ENCODE measurements at regions not wholly inside any gene's neighbourhood (a gene's known extent, or its start where the extent isn't known, plus 50 kb on each side); places are given as distances from the start of the nearest gene placed in this dataset.

DNA sequence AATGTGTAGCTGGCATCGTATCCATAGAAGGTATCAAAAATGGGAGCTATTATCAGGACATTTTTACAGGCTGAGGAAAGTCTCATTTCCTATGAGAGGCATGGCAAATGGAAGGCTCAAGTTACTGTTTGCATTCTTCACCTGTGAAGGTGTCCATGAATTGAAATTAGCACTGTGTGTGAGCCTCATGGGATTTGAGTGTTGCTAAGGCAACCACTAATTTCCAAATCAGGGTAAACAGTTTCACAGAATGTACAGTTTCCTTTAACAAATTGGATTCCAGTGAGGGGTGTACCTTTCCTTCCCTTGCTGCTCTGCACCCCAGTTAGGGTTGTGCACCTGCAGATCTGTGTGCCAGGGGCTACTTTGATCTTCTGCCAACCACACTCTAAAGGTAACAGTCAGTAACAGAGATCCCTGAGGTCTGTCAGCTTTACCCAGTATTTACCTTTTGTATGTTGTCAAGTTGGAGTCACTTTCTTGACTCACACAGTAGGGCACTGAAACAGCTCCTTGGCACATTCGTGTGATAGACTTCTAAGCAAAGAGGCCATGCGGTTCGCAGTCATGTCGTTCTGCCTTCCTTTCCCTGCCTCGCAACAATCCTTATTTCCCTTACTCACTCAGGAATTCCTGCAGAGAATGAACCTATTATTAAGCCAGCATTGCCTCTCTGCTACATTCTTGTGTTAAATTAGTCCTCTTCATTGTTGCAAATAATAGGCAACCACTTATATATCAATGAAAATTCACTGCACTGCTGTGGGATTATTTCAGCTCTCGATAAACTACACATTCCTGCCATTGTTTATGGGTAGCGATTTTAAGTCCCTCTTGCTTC, 129.8 kb upstream of the GBE1 start:
- Histone ChIP-seq H3K9me3 (replicated peaks; ENCODE audit: control insufficient read depth, insufficient read depth, low read depth, low read length) (no peaks in the 10 kb centered on the region), H3K9me1 (ENCODE audit: control insufficient read depth, insufficient read depth, low read length) (no peaks in the 10 kb centered on the region), H3K27me3 (ENCODE audit: control insufficient read depth in 2 of 2, insufficient read depth in 2 of 2, low read length in 2 of 2) (no peaks in the 10 kb centered on the region), H3K36me3 (ENCODE audit: control insufficient read depth, insufficient read depth, low read length) (no peaks in the 10 kb centered on the region), H2AFZ (ENCODE audit: low read depth, low read length) (no peak overlapping the region), H4K20me1 (replicated peaks; ENCODE audit: control insufficient read depth, insufficient read depth, low read length) (no peaks in the 10 kb centered on the region), H3K79me2 (ENCODE audit: control insufficient read depth, insufficient read depth, low read length) (no peaks in the 10 kb centered on the region), H3K4me2 (ENCODE audit: insufficient read depth, low read length) (no peak overlapping the region), H3K4me3 (no peak overlapping the region), H3K4me1 (replicated peaks in 1 of 2; ENCODE audit: control insufficient read depth in 2 of 2, insufficient read depth in 2 of 2, low read length in 2 of 2) (no peaks in the 10 kb centered on the region), H3K27ac (ENCODE audit: extremely low read depth, low read depth, low read length) (no peak overlapping the region), H3K9ac (ENCODE audit: insufficient read depth in 1 of 2, low read depth in 2 of 2, low read length in 2 of 2) (no peak overlapping the region)
- no TSS peak for BruUV-seq (replicated peaks)
- DNase-seq (ENCODE audit: extremely low read depth in 1 of 4, low spot score in 3 of 4) (no peak), ATAC-seq (no peak), FAIRE-seq (no peak)
- in situ Hi-C loops (cut with MboI) = no loop called here
- WGBS (ENCODE audit: insufficient coverage, low coverage, missing lambda C conversion rate) = 0% methylated on average over 8 of the region's 8 CpGs
- CTCF ChIA-PET (ENCODE audit: low intra/inter-chr PET ratio) = no interaction called here
- intact Hi-C loops (cut with micrococcal nuclease) = no loop called here
- POLR2A ChIA-PET = interaction anchor here (0.6 kb wide), 1 partner anchor 102 kb away, joined by 3 read pairs; no protein-coding TSS in a partner anchor
- TF ChIP-seq CHD1 (IDR thresholded peaks at IDR 0.05; ENCODE audit: low read length) = no peak
- TF ChIP-seq, protein P1, sequence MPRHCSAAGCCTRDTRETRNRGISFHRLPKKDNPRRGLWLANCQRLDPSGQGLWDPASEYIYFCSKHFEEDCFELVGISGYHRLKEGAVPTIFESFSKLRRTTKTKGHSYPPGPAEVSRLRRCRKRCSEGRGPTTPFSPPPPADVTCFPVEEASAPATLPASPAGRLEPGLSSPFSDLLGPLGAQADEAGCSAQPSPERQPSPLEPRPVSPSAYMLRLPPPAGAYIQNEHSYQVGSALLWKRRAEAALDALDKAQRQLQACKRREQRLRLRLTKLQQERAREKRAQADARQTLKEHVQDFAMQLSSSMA (CRISPR knock-in tag; IDR thresholded peaks at IDR 0.05) = no peak
- TF ChIP-seq, protein P2, sequence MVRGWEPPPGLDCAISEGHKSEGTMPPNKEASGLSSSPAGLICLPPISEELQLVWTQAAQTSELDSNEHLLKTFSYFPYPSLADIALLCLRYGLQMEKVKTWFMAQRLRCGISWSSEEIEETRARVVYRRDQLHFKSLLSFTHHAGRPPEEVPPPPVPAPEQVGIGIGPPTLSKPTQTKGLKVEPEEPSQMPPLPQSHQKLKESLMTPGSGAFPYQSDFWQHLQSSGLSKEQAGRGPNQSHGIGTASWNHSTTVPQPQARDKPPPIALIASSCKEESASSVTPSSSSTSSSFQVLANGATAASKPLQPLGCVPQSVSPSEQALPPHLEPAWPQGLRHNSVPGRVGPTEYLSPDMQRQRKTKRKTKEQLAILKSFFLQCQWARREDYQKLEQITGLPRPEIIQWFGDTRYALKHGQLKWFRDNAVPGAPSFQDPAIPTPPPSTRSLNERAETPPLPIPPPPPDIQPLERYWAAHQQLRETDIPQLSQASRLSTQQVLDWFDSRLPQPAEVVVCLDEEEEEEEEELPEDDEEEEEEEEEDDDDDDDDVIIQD (CRISPR knock-in tag; IDR thresholded peaks at IDR 0.05) = no peak
- no peak for TF ChIP-seq YBX1 (IDR thresholded peaks at IDR 0.05)
- no peak for TF ChIP-seq ARID1B (IDR thresholded peaks at IDR 0.05)
- no peak for TF ChIP-seq SAP30 (IDR thresholded peaks at IDR 0.05; ENCODE audit: borderline replicate concordance, insufficient read depth, low read depth, low read length, poor library complexity, severe bottlenecking)
- TF ChIP-seq, protein P3, sequence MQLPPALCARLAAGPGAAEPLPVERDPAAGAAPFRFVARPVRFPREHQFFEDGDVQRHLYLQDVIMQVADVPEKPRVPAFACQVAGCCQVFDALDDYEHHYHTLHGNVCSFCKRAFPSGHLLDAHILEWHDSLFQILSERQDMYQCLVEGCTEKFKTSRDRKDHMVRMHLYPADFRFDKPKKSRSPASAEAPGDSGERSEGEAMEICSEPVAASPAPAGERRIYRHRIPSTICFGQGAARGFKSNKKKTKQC (CRISPR knock-in tag; IDR thresholded peaks at IDR 0.05) = no peak
- TF ChIP-seq, protein P4, sequence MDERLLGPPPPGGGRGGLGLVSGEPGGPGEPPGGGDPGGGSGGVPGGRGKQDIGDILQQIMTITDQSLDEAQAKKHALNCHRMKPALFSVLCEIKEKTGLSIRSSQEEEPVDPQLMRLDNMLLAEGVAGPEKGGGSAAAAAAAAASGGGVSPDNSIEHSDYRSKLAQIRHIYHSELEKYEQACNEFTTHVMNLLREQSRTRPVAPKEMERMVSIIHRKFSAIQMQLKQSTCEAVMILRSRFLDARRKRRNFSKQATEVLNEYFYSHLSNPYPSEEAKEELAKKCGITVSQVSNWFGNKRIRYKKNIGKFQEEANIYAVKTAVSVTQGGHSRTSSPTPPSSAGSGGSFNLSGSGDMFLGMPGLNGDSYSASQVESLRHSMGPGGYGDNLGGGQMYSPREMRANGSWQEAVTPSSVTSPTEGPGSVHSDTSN (CRISPR knock-in tag; IDR thresholded peaks at IDR 0.05; ENCODE audit: low read depth) = no peak
- TF ChIP-seq, protein P4 (tag; conservative IDR thresholded peaks at IDR 0.05; ENCODE audit: low read depth) = no peak
- no peak for TF ChIP-seq BDP1 (IDR thresholded peaks at IDR 0.05; ENCODE audit: insufficient read depth, insufficient read length)
- no peak for TF ChIP-seq ZNF311 (CRISPR knock-in tag; IDR thresholded peaks at IDR 0.05)
- TF ChIP-seq PYGO2 (tag; IDR thresholded peaks at IDR 0.05) = no peak
- TF ChIP-seq HDGF (IDR thresholded peaks at IDR 0.05) = no peak
- no peak for TF ChIP-seq PHTF2 (CRISPR knock-in tag; IDR thresholded peaks at IDR 0.05)
- TF ChIP-seq PHF20 (IDR thresholded peaks at IDR 0.05; ENCODE audit: partially characterized antibody) = no peak
